B cell (primary cell): ENCODE measurements at regions not wholly inside any gene's neighbourhood (a gene's known extent, or its start where the extent isn't known, plus 50 kb on each side); places are given as distances from the start of the nearest gene placed in this dataset.

Experiments
- ATAC-seq: fragments of 200-7000 bp; cut with Tn5 transposase; one replicate; pipeline ENCODE4 v1.10.0; 2021; ENCODE audit warnings: low read depth, mild to moderate bottlenecking, moderate number of reproducible peaks, moderate library complexity
- CTCF ChIA-PET: fragments of 350-600 bp; sonication (Branson Sonifier 250); formaldehyde crosslinking; loops from one replicate; lab custom pipeline; 2021; ENCODE audit warnings: antibody characterized with exemption, inconsistent platforms; lab: Charles Lee
- POLR2A ChIA-PET: fragments of 350-600 bp; sonication (Branson Sonifier 250); formaldehyde crosslinking; loops from one replicate; lab custom pipeline; 2021; ENCODE audit warnings: antibody characterized with exemption; lab: Charles Lee
- DNase-seq: peaks from one replicate; pipeline ENCODE4 v3.0.0; 2013
- H2AFZ ChIP-seq: 2 replicates; pipeline ENCODE4 v1.6.1; 2012; ENCODE audit warnings: mild to moderate bottlenecking, low read depth, low read length; ENCODE audit not compliant: insufficient read depth, poor library complexity, severe bottlenecking
- H3K27ac ChIP-seq, 2 donors: 1 replicate in 1 of 2; 2 replicates in 1 of 2; pipeline ENCODE4 v1.5.1; 2012 to 2013; ENCODE audit warnings: low read length in 2 of 2, mild to moderate bottlenecking in 2 of 2, moderate library complexity in 1 of 2
- H3K27me3 ChIP-seq, 4 experiments: fragments of 200-600 bp in 1 of 4; sonication (generic) in 1 of 4; replicated peaks in 1 of 4; 1 replicate in 2 of 4; 2 replicates in 2 of 4; pipeline versions ENCODE4 v1.6.1 to v1.7.0; 2013 to 2016; ENCODE audit warnings: low read length in 3 of 4, mild to moderate bottlenecking in 2 of 4, mixed read lengths in 1 of 4, moderate library complexity in 1 of 4; ENCODE audit not compliant: insufficient read depth in 4 of 4, control insufficient read depth in 3 of 4; ENCODE audit errors: control extremely low read depth in 1 of 4
- H3K36me3 ChIP-seq, 2 experiments: replicated peaks in 1 of 2; 1 replicate in 1 of 2; 2 replicates in 1 of 2; pipeline versions ENCODE4 v1.6.1 to v1.7.1; 2013; ENCODE audit warnings: low read length in 1 of 2; ENCODE audit not compliant: insufficient read depth in 2 of 2, control insufficient read depth in 1 of 2; ENCODE audit errors: control extremely low read depth in 1 of 2, extremely low read depth in 1 of 2
- H3K4me1 ChIP-seq, 2 donors: fragments of 200-600 bp in 1 of 2; sonication (generic) in 1 of 2; 1 replicate in 1 of 2; 2 replicates in 1 of 2; pipeline versions ENCODE4 v1.5.1 to v1.6.1; 2013 to 2017; ENCODE audit warnings: low read length in 2 of 2; ENCODE audit not compliant: control insufficient read depth in 2 of 2, insufficient read depth in 2 of 2
- H3K4me2 ChIP-seq: replicated peaks from 2 replicates; pipeline ENCODE3; 2012; ENCODE audit warnings: mild to moderate bottlenecking, low read depth, low read length; ENCODE audit not compliant: poor library complexity, severe bottlenecking
- H3K4me3 ChIP-seq, 5 experiments: fragments of 200-600 bp in 1 of 5; sonication (generic) in 1 of 5; 1 replicate in 3 of 5; 2 replicates in 2 of 5; pipeline versions ENCODE4 v1.5.1 to v1.7.0; 2011 to 2016; ENCODE audit warnings: low read length in 4 of 5, mild to moderate bottlenecking in 4 of 5, low read depth in 2 of 5, control low read depth in 1 of 5, moderate library complexity in 1 of 5; ENCODE audit not compliant: insufficient read depth in 1 of 5; ENCODE audit errors: control extremely low read depth in 1 of 5, extremely low read depth in 1 of 5
- H3K79me2 ChIP-seq: fragments of 200-600 bp; sonication (generic); one replicate; pipeline ENCODE4 v1.6.0; 2016; ENCODE audit warnings: low read length; ENCODE audit not compliant: control insufficient read depth, insufficient read depth
- H3K9ac ChIP-seq: fragments of 200-600 bp; sonication (generic); 2 replicates; pipeline ENCODE4 v1.6.1; 2017; ENCODE audit warnings: mild to moderate bottlenecking, low read length, moderate library complexity
- H3K9me3 ChIP-seq, 3 donors: one replicate each; pipeline versions ENCODE4 v1.6.1 to v1.7.1; 2013; ENCODE audit warnings: low read length in 2 of 3; ENCODE audit not compliant: control insufficient read depth in 2 of 3, insufficient read depth in 1 of 3; ENCODE audit errors: control extremely low read depth in 1 of 3
- H4K20me1 ChIP-seq: 2 replicates; pipeline ENCODE4 v1.6.0; 2012; ENCODE audit warnings: mild to moderate bottlenecking, low read length; ENCODE audit not compliant: insufficient read depth, control insufficient read depth, poor library complexity, severe bottlenecking
- H3K27ac Mint-ChIP-seq: one replicate; pipeline ENCODE4 v1.8.0; 2021; ENCODE audit warnings: mixed read lengths
- H3K27me3 Mint-ChIP-seq: one replicate; pipeline ENCODE4 v1.8.0; 2021; ENCODE audit warnings: mixed read lengths
- H3K4me1 Mint-ChIP-seq: one replicate; pipeline ENCODE4 v1.8.0; 2021; ENCODE audit warnings: mixed read lengths
- H3K4me3 Mint-ChIP-seq: one replicate; pipeline ENCODE4 v1.8.0; 2021; ENCODE audit warnings: mixed read lengths
- H3K9me3 Mint-ChIP-seq: one replicate; pipeline ENCODE4 v1.8.0; 2022; ENCODE audit warnings: mixed read lengths; ENCODE audit not compliant: insufficient read depth
- EZH2 ChIP-seq: IDR thresholded peaks from 2 replicates; pipeline ENCODE4 v1.6.1; 2012; ENCODE audit warnings: borderline replicate concordance, low read depth, mild to moderate bottlenecking, moderate library complexity, low read length; ENCODE audit not compliant: insufficient read depth, poor library complexity, severe bottlenecking
- WGBS: methylation state at CpG from one replicate; pipeline ENCODE4 v1.1.5; 2013; ENCODE audit warnings: missing lambda C conversion rate; ENCODE audit not compliant: insufficient coverage; 5-methylcytosine and 5-hydroxymethylcytosine counted together
- intact Hi-C: fragments of 100-400 bp; cut with micrococcal nuclease; formaldehyde crosslinking; loops from one replicate; pipeline ENCODE4 v1.10.0; 2022
- TF ChIP-seq, protein P1 (sequence below): fragments of 200-600 bp; IDR thresholded peaks from one replicate; pipeline ENCODE4 v1.8.0; 2022; ENCODE audit warnings: antibody characterized with exemption, mild to moderate bottlenecking

DNA sequence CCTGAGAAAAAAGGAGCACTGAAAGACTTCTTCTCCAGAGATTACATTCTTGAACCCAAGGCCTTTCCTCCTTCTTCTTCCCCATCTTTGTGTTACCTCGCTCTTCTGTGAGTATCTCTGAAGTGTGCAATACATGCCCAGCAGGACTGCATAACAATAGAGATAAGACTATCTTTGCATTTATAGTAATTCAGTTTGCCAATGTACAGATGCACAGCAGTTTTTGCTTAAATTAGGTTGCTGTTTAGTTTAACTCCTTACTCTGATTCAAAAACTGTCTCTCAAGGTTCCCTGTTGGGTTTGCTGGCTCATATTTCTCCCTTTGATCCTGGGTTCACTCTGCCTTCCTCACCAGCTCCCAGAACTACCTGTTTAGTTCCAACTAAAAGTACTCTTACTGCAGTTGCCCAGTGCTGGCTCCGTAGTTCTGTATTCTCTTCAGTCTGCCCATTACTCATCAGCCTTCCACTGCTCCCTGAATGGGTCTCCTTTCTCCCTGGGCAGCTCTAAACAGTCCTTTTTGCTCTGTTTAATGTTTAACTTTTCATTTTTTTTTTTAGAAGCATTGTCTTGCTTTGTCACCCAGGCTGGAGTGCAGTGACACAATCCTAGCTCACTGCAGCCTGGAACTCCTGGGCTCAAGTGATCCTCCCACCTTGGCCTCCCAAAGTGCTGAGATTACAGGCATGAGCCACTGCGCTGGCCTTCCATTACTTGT, 180.6 kb upstream of the CAND1 start:
- peaks cover 0 to 1% (median 0%) of the 10 kb centered on the region in 3 donors for H3K9me3 ChIP-seq
- no peak overlapping the region for H3K4me3 Mint-ChIP-seq
- ChIA-PET CTCF (no interaction called here), POLR2A (no interaction called here)
- no peaks in the 10 kb centered on the region for H3K9me3 Mint-ChIP-seq
- no peaks in the 10 kb centered on the region for H3K79me2 ChIP-seq
- intact Hi-C loops: no loop called here
- no peak overlapping the region for H3K27ac ChIP-seq
- WGBS: 91% methylated on average over 1 of the region's 3 CpGs
- no peak overlapping the region for H3K4me3 ChIP-seq
- TF ChIP-seq EZH2: no peak
- TF ChIP-seq, protein P1, sequence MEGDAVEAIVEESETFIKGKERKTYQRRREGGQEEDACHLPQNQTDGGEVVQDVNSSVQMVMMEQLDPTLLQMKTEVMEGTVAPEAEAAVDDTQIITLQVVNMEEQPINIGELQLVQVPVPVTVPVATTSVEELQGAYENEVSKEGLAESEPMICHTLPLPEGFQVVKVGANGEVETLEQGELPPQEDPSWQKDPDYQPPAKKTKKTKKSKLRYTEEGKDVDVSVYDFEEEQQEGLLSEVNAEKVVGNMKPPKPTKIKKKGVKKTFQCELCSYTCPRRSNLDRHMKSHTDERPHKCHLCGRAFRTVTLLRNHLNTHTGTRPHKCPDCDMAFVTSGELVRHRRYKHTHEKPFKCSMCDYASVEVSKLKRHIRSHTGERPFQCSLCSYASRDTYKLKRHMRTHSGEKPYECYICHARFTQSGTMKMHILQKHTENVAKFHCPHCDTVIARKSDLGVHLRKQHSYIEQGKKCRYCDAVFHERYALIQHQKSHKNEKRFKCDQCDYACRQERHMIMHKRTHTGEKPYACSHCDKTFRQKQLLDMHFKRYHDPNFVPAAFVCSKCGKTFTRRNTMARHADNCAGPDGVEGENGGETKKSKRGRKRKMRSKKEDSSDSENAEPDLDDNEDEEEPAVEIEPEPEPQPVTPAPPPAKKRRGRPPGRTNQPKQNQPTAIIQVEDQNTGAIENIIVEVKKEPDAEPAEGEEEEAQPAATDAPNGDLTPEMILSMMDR: no peak
- no peaks in the 10 kb centered on the region for H3K36me3 ChIP-seq
- H2AFZ ChIP-seq: no peak overlapping the region
- no peak for DNase-seq
- H3K27me3 Mint-ChIP-seq: peaks cover 33% of the 10 kb centered on the region
- H3K27me3 ChIP-seq: peaks cover 0 to 3% (median 1%) of the 10 kb centered on the region in 4 experiments
- no peaks in the 10 kb centered on the region for H3K4me1 Mint-ChIP-seq
- no peak overlapping the region for H3K9ac ChIP-seq
- no peak overlapping the region for H3K4me2 ChIP-seq
- no peaks in the 10 kb centered on the region for H4K20me1 ChIP-seq
- no peaks in the 10 kb centered on the region for H3K4me1 ChIP-seq
- no peak overlapping the region for H3K27ac Mint-ChIP-seq
- no peak for ATAC-seq

DNA sequence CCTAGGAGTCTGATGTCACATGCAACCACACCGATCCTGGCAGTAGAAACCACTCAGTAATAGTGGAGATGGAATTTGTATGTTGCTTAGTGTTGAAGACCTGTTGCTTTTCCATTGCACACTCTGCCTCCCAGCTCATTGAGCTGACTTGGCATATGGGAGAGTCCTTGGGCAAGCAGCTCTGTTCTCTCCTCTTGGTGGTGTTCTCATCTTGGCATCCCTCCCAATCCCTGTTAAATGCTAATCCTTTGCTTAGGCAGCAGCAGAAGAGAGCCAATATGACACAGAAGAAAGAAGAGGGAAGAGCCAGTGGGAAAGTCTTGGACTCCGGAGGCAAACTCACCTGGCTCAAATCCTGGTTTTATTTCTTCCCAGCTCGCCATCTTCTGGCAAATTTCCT, 178.0 kb upstream of the CAND1 start:
- intact Hi-C loops: no loop called here
- H3K79me2 ChIP-seq: no peaks in the 10 kb centered on the region
- no peaks in the 10 kb centered on the region for H3K9me3 ChIP-seq
- Mint-ChIP-seq H3K27ac (no peak overlapping the region), H3K9me3 (no peaks in the 10 kb centered on the region), H3K4me3 (no peak overlapping the region), H3K4me1 (no peaks in the 10 kb centered on the region), H3K27me3 (peaks cover 15% of the 10 kb centered on the region)
- ChIA-PET POLR2A (no interaction called here), CTCF (no interaction called here)
- no peak overlapping the region for H3K4me3 ChIP-seq
- DNase-seq (no peak), ATAC-seq (no peak)
- H3K27me3 ChIP-seq: peaks cover 0 to 3% (median 0%) of the 10 kb centered on the region in 4 experiments
- no peak overlapping the region for H3K27ac ChIP-seq
- no peaks in the 10 kb centered on the region for H3K36me3 ChIP-seq
- 100% methylated on average over 1 of the region's 3 CpGs for WGBS
- no peaks in the 10 kb centered on the region for H3K4me1 ChIP-seq
- no peak overlapping the region for H2AFZ ChIP-seq
- H3K4me2 ChIP-seq: no peak overlapping the region
- H3K9ac ChIP-seq: no peak overlapping the region
- H4K20me1 ChIP-seq: no peaks in the 10 kb centered on the region
- no peak for TF ChIP-seq EZH2
- TF ChIP-seq, protein P1: no peak
